Activated CD8-positive, alpha-beta T cell treated with anti-CD3 and anti-CD28 coated beads, Interleukin-2, amount 10 ng/mL, durations not matched to agents 7 days and 5 days (primary cell): ENCODE measurements at regions not wholly inside any gene's neighbourhood (a gene's known extent, or its start where the extent isn't known, plus 50 kb on each side); places are given as distances from the start of the nearest gene placed in this dataset.

ENCODE experiments used
- ATAC-seq: fragments of 150-1000 bp; cut with Tn5 transposase; one replicate; pipeline ENCODE4 v1.10.0; 2021; ENCODE audit warnings: moderate library complexity
- CTCF ChIA-PET: fragments of 350-600 bp; sonication (Branson Sonifier 250); formaldehyde crosslinking; loops from one replicate; lab custom pipeline; 2021; ENCODE audit warnings: antibody characterized with exemption; lab: Charles Lee
- POLR2A ChIA-PET: fragments of 350-600 bp; sonication (Branson Sonifier 250); formaldehyde crosslinking; loops from one replicate; lab custom pipeline; 2021; ENCODE audit warnings: antibody characterized with exemption; lab: Charles Lee
- DNase-seq: peaks from one replicate; pipeline ENCODE4 v3.0.0-alpha.2; 2020
- H3K27ac Mint-ChIP-seq: one replicate; pipeline ENCODE4 v1.8.0; 2021; ENCODE audit warnings: mild to moderate bottlenecking, mixed read lengths
- H3K27me3 Mint-ChIP-seq: one replicate; pipeline ENCODE4 v1.8.0; 2021; ENCODE audit warnings: low read depth, mixed read lengths
- H3K36me3 Mint-ChIP-seq: one replicate; pipeline ENCODE4 v1.8.0; 2021; ENCODE audit warnings: low read depth, mixed read lengths
- H3K4me1 Mint-ChIP-seq: one replicate; pipeline ENCODE4 v1.8.0; 2021; ENCODE audit warnings: low read depth, mixed read lengths
- H3K4me3 Mint-ChIP-seq: one replicate; pipeline ENCODE4 v1.8.0; 2021; ENCODE audit warnings: mild to moderate bottlenecking, mixed read lengths
- H3K9me3 Mint-ChIP-seq: one replicate; pipeline ENCODE4 v1.8.0; 2022; ENCODE audit warnings: mixed read lengths; ENCODE audit not compliant: insufficient read depth

DNA sequence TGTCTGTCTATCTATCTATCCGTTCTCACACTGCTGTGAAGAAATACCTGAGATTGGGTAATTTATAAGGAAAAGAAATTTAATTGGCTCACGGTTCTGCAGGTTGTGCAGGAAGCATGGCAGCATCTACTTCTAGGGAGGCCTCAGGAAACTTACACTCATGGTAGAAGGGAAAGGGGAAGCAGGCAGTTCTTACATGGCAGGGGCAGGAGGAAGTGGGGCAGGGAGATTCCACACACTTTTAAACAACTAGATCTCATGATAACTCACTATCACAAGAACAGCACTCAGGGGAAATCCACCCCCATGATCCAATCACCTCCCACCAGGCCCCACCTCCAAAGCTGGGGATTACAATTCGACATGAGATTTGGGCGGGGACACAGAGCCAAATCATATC lies 105.3 kb downstream of the SLC10A2 start:
- H3K27me3 Mint-ChIP-seq: no peaks in the 10 kb centered on the region

GRCh38 chr13:102956449-102956848 lies 109.8 kb downstream of the SLC10A2 start:
- ATAC-seq (no peak), DNase-seq (no peak)
- ChIA-PET POLR2A (no interaction called here), CTCF (no interaction called here)
- Mint-ChIP-seq H3K4me3 (no peak overlapping the region), H3K27me3 (no peaks in the 10 kb centered on the region), H3K36me3 (no peaks in the 10 kb centered on the region), H3K9me3 (no peaks in the 10 kb centered on the region), H3K27ac (no peak overlapping the region), H3K4me1 (no peaks in the 10 kb centered on the region)

More for the DNA sequence above, 105.3 kb downstream of the SLC10A2 start:
- Mint-ChIP-seq H3K9me3 (no peaks in the 10 kb centered on the region), H3K4me1 (no peaks in the 10 kb centered on the region), H3K4me3 (no peak overlapping the region), H3K36me3 (no peaks in the 10 kb centered on the region), H3K27ac (no peak overlapping the region)
- ATAC-seq: no peak
- no peak for DNase-seq
- ChIA-PET POLR2A (no interaction called here), CTCF (no interaction called here)

- no peaks in the 10 kb centered on the region for H3K36me3 Mint-ChIP-seq
- H3K9me3 Mint-ChIP-seq: no peaks in the 10 kb centered on the region
- no peak overlapping the region for H3K4me3 Mint-ChIP-seq
- CTCF ChIA-PET: no interaction called here
- POLR2A ChIA-PET: no interaction called here
- H3K4me1 Mint-ChIP-seq: no peaks in the 10 kb centered on the region
- H3K27me3 Mint-ChIP-seq: peaks cover 3% of the 10 kb centered on the region
- no peak for ATAC-seq
- DNase-seq: no peak
- no peak overlapping the region for H3K27ac Mint-ChIP-seq
Measured at GRCh38 chr13:102954350-102954749, 108.5 kb downstream of the ERCC5 start.

GRCh38 chr13:102951808-102952207 lies 106.0 kb downstream of the ERCC5 start:
- Mint-ChIP-seq H3K9me3 (no peaks in the 10 kb centered on the region), H3K4me3 (no peak overlapping the region)

GRCh38 chr13:102947745-102948405 lies 102.0 kb downstream of the ERCC5 start:
- ATAC-seq (no peak), DNase-seq (no peak)
- POLR2A ChIA-PET: no interaction called here
- H3K27ac Mint-ChIP-seq: no peak overlapping the region
- no peak overlapping the region for H3K4me3 Mint-ChIP-seq
- H3K4me1 Mint-ChIP-seq: no peaks in the 10 kb centered on the region
- no peaks in the 10 kb centered on the region for H3K36me3 Mint-ChIP-seq
- no peaks in the 10 kb centered on the region for H3K9me3 Mint-ChIP-seq
- CTCF ChIA-PET: no interaction called here
- peaks cover 3% of the 10 kb centered on the region for H3K27me3 Mint-ChIP-seq

More at GRCh38 chr13:102951808-102952207, 106.0 kb downstream of the ERCC5 start:
- ChIA-PET CTCF (no interaction called here), POLR2A (no interaction called here)
- Mint-ChIP-seq H3K36me3 (no peaks in the 10 kb centered on the region), H3K4me1 (no peaks in the 10 kb centered on the region), H3K27ac (no peak overlapping the region), H3K27me3 (peaks cover 3% of the 10 kb centered on the region)
- DNase-seq (no peak), ATAC-seq (no peak)

GRCh38 chr13:102945886-102946285 lies 100.1 kb downstream of the ERCC5 start:
- H3K4me3 Mint-ChIP-seq: no peak overlapping the region
- H3K9me3 Mint-ChIP-seq: no peaks in the 10 kb centered on the region
- no peak overlapping the region for H3K27ac Mint-ChIP-seq
- DNase-seq: no peak
- CTCF ChIA-PET: no interaction called here
- H3K36me3 Mint-ChIP-seq: no peaks in the 10 kb centered on the region
- peaks cover 3% of the 10 kb centered on the region for H3K27me3 Mint-ChIP-seq
- no peaks in the 10 kb centered on the region for H3K4me1 Mint-ChIP-seq
- no peak for ATAC-seq
- POLR2A ChIA-PET: no interaction called here

DNA sequence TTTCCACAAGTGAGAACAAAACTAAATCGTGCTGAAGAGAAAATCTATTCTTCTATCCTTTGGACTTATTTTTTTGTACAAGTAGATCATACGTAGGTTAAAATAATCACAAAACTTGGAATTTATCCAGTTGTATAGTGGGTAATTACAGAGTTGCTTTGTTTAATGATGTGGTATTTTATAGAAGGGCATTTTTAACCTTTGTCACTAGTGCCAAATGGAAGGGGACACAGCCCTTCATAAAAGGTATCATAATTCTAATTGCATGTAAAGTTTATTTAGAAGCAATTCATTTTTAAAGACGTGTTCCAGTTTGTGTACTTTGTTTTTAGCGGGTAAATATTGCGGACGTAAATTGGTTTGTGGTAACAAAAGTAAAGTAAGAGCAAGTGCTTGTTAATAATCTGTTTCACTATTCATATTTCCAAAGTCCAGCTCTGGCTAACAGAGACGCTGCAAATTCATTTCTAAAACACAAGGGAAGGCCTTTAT lies 99.5 kb downstream of the ERCC5 start:
- DNase-seq (no peak), ATAC-seq (no peak)
- ChIA-PET CTCF (no interaction called here), POLR2A (no interaction called here)
- Mint-ChIP-seq H3K36me3 (no peaks in the 10 kb centered on the region), H3K4me3 (no peak overlapping the region), H3K4me1 (no peaks in the 10 kb centered on the region), H3K27me3 (no peaks in the 10 kb centered on the region), H3K27ac (no peak overlapping the region), H3K9me3 (no peaks in the 10 kb centered on the region)

GRCh38 chr13:102944821-102945220 lies 99.0 kb downstream of the ERCC5 start:
- no peak overlapping the region for H3K4me3 Mint-ChIP-seq
- H3K9me3 Mint-ChIP-seq: no peaks in the 10 kb centered on the region
- CTCF ChIA-PET: no interaction called here
- H3K36me3 Mint-ChIP-seq: no peaks in the 10 kb centered on the region
- no peak for DNase-seq
- ATAC-seq: no peak
- no peaks in the 10 kb centered on the region for H3K27me3 Mint-ChIP-seq
- no peaks in the 10 kb centered on the region for H3K4me1 Mint-ChIP-seq
- POLR2A ChIA-PET: no interaction called here
- no peak overlapping the region for H3K27ac Mint-ChIP-seq

GRCh38 chr13:102940770-102941169 lies 94.9 kb downstream of the ERCC5 start:
- H3K9me3 Mint-ChIP-seq: no peaks in the 10 kb centered on the region
- POLR2A ChIA-PET: no interaction called here
- H3K27me3 Mint-ChIP-seq: no peaks in the 10 kb centered on the region
- no peaks in the 10 kb centered on the region for H3K4me1 Mint-ChIP-seq
- DNase-seq (no peak), ATAC-seq (no peak)
- no peaks in the 10 kb centered on the region for H3K36me3 Mint-ChIP-seq
- no peak overlapping the region for H3K27ac Mint-ChIP-seq
- no peak overlapping the region for H3K4me3 Mint-ChIP-seq
- CTCF ChIA-PET: no interaction called here

DNA sequence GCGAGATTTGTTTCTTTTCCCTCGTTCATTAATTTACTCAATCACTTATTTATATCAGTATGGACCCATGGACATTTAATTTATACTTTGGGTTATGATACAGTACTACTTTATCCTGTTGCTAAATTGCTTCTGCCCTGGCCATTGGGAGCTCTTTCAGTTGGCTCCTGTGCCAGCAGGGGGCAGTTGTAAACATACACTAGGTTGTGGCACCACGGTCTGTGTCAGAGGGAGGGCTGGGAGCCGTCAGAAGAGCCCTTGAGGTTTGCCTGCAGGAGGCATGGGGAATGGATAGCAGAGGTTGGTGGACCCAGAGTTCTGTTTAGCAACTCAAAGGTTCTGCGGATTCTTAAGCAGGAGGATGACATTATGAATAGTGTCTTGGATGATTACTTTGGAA lies 94.3 kb downstream of the ERCC5 start:
- CTCF ChIA-PET: interaction anchor here (0.5 kb wide), 1 partner anchor 33 kb away, joined by 5 read pairs; no protein-coding TSS in a partner anchor
- no peak for DNase-seq
- Mint-ChIP-seq H3K27me3 (no peaks in the 10 kb centered on the region), H3K36me3 (no peaks in the 10 kb centered on the region), H3K27ac (no peak overlapping the region), H3K9me3 (no peaks in the 10 kb centered on the region), H3K4me3 (no peak overlapping the region), H3K4me1 (no peaks in the 10 kb centered on the region)
- POLR2A ChIA-PET: no interaction called here
- no peak for ATAC-seq

DNA sequence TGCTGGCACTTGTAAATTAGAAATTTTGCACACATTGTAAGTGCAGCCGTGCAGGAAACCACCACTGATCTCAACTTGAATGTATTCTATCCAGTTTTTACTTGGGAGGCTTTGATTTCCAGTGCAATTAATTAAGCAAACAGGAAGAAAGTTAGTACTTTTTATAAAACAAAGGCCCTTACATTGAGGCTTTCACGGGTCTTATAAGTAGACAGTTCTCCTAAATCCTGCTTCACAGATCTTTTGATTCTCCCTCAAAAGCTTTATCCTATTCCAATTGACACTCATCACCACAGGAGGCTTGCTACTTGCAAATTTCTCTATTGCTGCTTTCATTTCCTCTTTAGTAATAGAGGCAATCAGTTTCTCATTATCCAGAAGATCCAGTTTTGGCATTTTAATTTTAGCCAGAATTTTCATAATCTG lies 90.1 kb downstream of the ERCC5 start:
- no peak for ATAC-seq
- CTCF ChIA-PET: no interaction called here
- POLR2A ChIA-PET: no interaction called here
- Mint-ChIP-seq H3K27me3 (no peaks in the 10 kb centered on the region), H3K27ac (no peak overlapping the region), H3K4me3 (no peak overlapping the region), H3K9me3 (no peaks in the 10 kb centered on the region), H3K4me1 (no peaks in the 10 kb centered on the region), H3K36me3 (no peaks in the 10 kb centered on the region)
- no peak for DNase-seq

DNA sequence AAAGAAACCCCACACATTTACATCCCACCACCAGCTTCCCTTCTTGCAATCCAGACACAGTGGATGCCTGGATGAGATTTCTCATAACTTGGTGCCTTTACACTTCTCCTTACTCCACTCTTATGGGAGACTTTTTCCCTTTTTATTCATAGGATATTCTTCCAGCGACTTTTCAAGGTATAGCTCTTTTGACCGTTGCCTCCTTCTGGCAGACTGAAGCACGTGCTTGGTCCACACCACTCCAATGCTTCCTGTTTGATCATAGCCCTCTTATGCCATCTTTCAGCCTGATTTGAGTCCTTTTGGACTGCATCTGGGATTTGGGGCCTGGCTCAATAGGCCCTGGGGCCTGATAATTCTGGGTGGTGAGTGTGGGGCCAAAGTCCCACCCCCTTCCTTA lies 87.7 kb downstream of the ERCC5 start:
- Mint-ChIP-seq H3K27ac (no peak overlapping the region), H3K4me1 (no peaks in the 10 kb centered on the region), H3K27me3 (no peaks in the 10 kb centered on the region), H3K4me3 (no peak overlapping the region), H3K36me3 (no peaks in the 10 kb centered on the region), H3K9me3 (no peaks in the 10 kb centered on the region)
- CTCF ChIA-PET: interaction anchor here (1.1 kb wide), 1 partner anchor 17 kb away, joined by 3 read pairs; no protein-coding TSS in a partner anchor
- no peak for DNase-seq
- no peak for ATAC-seq
- POLR2A ChIA-PET: no interaction called here
